ENCODE measurements at regions not wholly inside any gene's neighbourhood (a gene's known extent, or its start where the extent isn't known, plus 50 kb on each side); places are given as distances from the start of the nearest gene placed in this dataset.

- no peak for DNase-seq
- H3K4me3 ChIP-seq, result no peak overlapping the region
- no peak for TF ChIP-seq CTCF (IDR thresholded peaks at IDR 0.05)
- no peaks in the 10 kb centered on the region for H3K27me3 ChIP-seq
- H3K9me3 ChIP-seq, result no peaks in the 10 kb centered on the region
- H3K36me3 ChIP-seq, result no peaks in the 10 kb centered on the region
- H3K27ac ChIP-seq, result no peak overlapping the region
- no peaks in the 10 kb centered on the region for H3K4me1 ChIP-seq
These were observed 301.5 kb upstream of the TLE3 start for GRCh38 chr15:70399204-70399603.

- Histone ChIP-seq H3K27ac (no peak overlapping the region), H3K27me3 (no peaks in the 10 kb centered on the region), H3K36me3 (no peaks in the 10 kb centered on the region), H3K4me1 (no peaks in the 10 kb centered on the region), H3K4me3 (no peak overlapping the region), H3K9me3 (no peaks in the 10 kb centered on the region)
- TF ChIP-seq POLR2A (IDR thresholded peaks at IDR 0.05), result no peak
- TF ChIP-seq CTCF (IDR thresholded peaks at IDR 0.05), result no peak
- no peak for DNase-seq
These were observed 301.0 kb upstream of the TLE3 start for GRCh38 chr15:70398694-70399093.

- Histone ChIP-seq H3K9me3 (no peaks in the 10 kb centered on the region), H3K27ac (no peak overlapping the region), H3K27me3 (no peaks in the 10 kb centered on the region), H3K4me3 (no peak overlapping the region), H3K4me1 (no peaks in the 10 kb centered on the region), H3K36me3 (no peaks in the 10 kb centered on the region)
- TF ChIP-seq POLR2A (IDR thresholded peaks at IDR 0.05) (no peak), CTCF (IDR thresholded peaks at IDR 0.05) (no peak)
- DNase-seq, result no peak
These were observed 299.1 kb upstream of the TLE3 start for GRCh38 chr15:70396807-70397206.

GRCh38 chr15:70395164-70395563, 297.4 kb upstream of the TLE3 start:
- Histone ChIP-seq H3K4me3 (no peak overlapping the region), H3K27ac (no peak overlapping the region), H3K36me3 (no peaks in the 10 kb centered on the region), H3K4me1 (no peaks in the 10 kb centered on the region), H3K27me3 (no peaks in the 10 kb centered on the region), H3K9me3 (no peaks in the 10 kb centered on the region)
- DNase-seq, result peak in 1 of 3 donors; percentile 28
- TF ChIP-seq CTCF (IDR thresholded peaks at IDR 0.05) (no peak), POLR2A (IDR thresholded peaks at IDR 0.05) (no peak)

GRCh38 chr15:70390723-70391122, 293.0 kb upstream of the TLE3 start:
- H3K4me3 ChIP-seq, result no peak overlapping the region
- H3K4me1 ChIP-seq, result no peaks in the 10 kb centered on the region
- no peak for DNase-seq
- H3K27ac ChIP-seq, result no peak overlapping the region
- no peaks in the 10 kb centered on the region for H3K27me3 ChIP-seq
- no peaks in the 10 kb centered on the region for H3K9me3 ChIP-seq
- TF ChIP-seq POLR2A (IDR thresholded peaks at IDR 0.05), result no peak
- no peak for TF ChIP-seq CTCF (IDR thresholded peaks at IDR 0.05)
- H3K36me3 ChIP-seq, result no peaks in the 10 kb centered on the region

- Histone ChIP-seq H3K4me3 (no peak overlapping the region), H3K27ac (no peak overlapping the region), H3K36me3 (no peaks in the 10 kb centered on the region), H3K9me3 (no peaks in the 10 kb centered on the region), H3K4me1 (no peaks in the 10 kb centered on the region), H3K27me3 (no peaks in the 10 kb centered on the region)
- TF ChIP-seq POLR2A (IDR thresholded peaks at IDR 0.05) (no peak), CTCF (IDR thresholded peaks at IDR 0.05) (no peak)
- no peak for DNase-seq
These were observed 290.3 kb upstream of the TLE3 start for GRCh38 chr15:70387993-70388392.
